T-helper 1 cell treated with Interleukin-12 subunit alpha and Interleukin-12 subunit beta and Interleukin-4 antibody, amounts not matched to agents 30 ng/mL and 1 ng/mL, for 36 hours (primary cell): ENCODE measurements at regions not wholly inside any gene's neighbourhood (a gene's known extent, or its start where the extent isn't known, plus 50 kb on each side); places are given as distances from the start of the nearest gene placed in this dataset.
"Not testable (repeated sequence)": the region's sequence is repeated elsewhere in the genome, so short reads cannot be mapped to it uniquely, and the experiment has no call there.

Source experiments
- intact Hi-C: fragments of 100-400 bp; cut with micrococcal nuclease; formaldehyde crosslinking; loops from one replicate; pipeline ENCODE4 v1.15.1; 2024

DNA sequence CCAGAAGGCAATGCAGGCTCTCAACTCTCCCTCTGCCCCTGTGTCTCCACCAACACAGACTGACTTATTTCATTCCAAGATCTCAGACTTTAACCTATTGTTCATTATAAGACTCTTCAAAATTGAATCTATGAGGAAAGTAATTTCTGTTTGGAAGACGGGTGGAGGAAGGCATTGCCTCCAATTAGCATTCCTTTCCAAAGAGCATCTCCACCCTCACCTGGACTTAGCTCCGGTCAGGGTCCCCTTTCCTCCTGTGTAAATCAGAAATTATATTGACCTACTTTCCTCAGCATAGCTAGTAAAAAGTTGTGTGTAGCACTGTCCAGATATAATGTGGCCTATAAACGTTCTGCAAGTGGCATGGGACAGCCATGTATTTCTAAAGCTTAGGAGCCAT lies 230.4 kb upstream of the ACVR2A start:
- intact Hi-C loops: loop anchor here (1.0 kb wide), 1 partner anchor 110 kb away; no protein-coding TSS in a partner anchor

DNA sequence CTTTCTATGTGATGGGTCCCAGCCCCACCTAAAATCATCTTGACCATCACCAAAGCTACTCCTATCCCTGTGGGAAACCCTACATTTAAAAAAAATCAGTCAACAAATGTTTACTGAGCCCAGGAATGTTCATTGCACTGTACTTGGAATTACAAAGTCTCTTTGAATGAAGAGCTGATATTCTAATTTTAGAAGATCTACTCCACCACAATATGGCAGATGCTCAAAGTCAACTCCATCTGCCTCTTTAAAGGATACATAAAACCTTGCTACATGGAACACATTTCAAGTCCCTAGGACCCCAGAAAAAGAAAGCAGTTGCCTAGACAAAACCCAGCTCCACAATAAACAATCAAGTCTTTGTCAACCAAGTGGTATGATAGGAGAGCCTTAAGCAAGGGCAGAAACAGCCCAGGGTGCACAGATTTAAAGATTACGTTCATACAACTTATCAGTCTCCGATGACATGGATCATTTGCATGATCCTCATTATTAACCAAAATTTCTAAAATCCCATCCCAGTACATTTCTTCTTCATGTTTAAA lies 234.3 kb upstream of the ACVR2A start:
- intact Hi-C loops: no loop called here

DNA sequence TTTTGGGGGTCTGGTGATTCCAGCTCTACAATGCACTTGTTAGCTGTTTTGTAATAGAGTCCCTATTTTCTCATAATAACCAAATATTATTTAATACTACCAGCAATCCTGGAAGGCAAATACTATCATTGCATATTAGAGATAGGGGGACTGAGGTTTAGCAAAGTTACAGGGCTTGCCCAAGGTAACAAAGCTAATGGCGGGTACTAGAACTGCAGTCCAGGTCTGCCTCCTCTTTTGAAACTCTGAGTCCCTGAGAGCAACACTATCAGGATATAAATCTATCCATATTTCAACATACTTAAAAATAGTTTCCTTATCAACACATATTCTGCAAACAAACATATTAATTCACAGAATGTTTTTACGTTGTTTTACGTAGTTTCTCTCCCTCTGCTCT lies 235.5 kb upstream of the ACVR2A start:
- intact Hi-C loops: no loop called here

DNA sequence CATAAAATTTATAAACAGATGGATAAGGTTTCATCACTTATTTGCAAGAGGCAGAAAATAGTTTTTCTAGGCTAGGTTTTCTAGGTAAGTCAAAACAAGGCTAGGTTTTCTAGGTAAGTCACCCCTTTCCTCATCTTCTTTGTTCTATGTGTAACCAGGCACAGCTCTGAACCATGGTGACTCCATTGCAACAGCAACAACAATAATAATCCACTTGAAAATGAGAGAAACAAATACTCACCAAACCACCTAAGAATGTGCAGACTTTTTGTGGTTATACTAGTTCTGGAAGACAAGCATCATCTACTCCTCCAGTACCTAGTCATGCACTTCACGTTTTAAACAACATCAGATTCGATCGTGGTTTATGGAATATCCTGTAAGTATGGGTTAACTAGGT lies 237.4 kb upstream of the ACVR2A start:
- intact Hi-C loops: no loop called here

DNA sequence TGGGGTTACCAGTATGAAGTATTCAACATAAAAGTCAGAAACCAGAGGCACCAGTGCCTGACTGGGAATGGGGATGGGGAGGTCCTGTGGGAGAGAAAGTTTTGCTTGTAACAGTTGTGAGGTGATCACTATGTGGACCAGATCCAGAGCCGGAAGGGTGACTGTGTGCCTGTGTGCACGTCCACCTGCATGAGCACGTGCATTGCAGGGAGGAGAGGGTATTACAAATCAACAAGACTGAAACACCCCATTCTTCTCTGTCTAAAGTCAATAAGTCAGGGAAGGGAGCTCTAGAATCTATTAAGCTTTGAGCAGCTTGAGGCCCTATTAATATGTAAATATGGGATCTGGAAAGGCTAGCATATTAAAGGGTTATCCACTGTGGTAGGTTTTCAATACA lies 241.0 kb upstream of the ACVR2A start:
- intact Hi-C loops: no loop called here

DNA sequence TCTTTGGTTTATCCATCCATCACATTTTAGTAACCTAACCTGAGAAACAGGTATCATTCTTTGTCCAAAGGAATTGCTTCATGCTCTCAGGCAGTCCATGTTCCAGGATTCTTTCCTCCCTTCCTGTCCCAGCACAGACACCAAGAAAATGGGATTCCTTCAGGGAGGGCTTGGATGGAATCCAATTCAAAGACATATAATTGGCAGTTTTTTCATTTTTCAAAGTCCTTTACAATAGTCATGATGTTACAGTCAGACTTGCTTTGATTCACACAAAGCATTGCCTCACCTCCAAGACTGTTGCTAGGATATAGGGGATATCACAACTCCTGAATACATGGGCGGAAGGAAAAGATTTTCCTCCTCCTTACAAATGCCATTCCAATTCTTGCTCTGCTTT lies 241.4 kb upstream of the ACVR2A start:
- intact Hi-C loops: no loop called here

DNA sequence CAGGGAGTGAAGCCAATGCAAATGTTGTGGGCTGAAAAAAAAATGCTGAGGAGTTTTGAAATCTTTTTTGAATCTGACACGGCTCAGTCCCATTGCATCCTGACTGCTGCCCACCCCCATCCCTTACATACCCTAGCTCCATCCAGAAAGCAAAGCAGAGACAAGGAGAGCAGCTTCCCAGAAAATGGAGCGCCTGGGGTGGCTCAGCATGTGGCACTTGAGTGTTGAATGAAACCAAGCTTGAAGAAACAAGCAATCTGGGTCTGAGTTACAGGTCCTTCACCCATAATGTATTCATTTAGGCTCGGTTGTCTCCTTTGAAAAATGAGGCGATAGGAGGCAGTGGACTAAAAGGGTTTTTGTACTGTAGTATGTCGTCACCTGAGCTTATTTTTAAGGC lies 244.2 kb upstream of the ACVR2A start:
- intact Hi-C loops: no loop called here

DNA sequence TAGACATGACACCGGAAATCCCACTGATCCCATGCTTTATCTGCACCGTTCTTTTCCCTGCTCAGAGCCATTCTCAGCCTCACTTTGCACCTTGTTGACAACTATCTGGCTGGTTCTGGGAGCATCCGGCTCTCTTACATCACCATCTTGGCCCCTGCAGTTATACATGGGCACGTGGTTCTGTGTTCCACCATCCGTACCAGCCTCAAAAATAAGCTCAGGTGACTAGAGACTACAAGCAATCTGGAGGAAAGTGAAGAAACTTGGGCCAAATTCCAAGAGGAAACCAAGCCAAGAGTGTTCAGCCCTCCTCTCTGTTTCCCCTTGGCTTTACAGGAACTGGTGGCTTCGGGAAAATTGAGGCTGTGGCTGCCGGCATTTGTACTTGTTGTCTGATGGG lies 244.6 kb upstream of the ACVR2A start:
- intact Hi-C loops: no loop called here

DNA sequence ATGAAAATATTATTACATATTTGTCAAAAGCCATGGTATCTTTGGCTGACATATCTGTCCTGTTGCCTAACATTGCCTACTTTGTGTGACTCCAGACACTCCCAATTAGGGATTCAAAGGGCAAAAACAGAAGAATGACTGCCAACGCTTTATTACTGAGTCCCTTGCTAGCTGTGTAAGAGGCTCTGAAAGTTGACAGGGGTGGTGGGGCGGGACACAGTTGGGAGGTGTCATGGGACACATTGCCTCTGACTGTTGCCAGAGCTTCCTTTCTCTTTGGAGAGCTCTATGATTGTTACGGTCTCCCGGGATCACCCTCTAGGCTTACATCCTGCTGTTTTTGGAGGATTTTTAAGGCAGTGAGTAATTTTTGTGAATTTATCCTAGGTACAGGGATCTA lies 249.6 kb upstream of the ACVR2A start:
- intact Hi-C loops: no loop called here

DNA sequence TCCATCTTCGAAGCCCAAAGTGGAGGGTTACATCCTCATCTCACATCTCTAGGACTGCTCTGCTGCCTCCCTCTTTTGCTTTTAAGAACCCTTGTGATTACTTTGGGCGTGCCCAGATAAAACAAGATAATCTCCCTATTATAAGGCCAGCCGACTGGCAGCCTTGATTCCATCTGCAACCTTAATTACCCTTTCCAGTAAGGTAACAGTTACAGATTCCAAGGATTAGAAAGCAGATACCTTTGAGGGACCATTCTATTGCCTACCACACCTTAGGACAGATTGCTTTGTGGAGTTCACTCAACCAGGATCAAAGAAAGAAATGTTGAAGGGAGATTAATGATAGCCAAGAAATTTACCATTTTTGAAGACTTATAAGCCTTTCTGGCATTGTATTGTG lies 250.8 kb upstream of the ACVR2A start:
- intact Hi-C loops: no loop called here

DNA sequence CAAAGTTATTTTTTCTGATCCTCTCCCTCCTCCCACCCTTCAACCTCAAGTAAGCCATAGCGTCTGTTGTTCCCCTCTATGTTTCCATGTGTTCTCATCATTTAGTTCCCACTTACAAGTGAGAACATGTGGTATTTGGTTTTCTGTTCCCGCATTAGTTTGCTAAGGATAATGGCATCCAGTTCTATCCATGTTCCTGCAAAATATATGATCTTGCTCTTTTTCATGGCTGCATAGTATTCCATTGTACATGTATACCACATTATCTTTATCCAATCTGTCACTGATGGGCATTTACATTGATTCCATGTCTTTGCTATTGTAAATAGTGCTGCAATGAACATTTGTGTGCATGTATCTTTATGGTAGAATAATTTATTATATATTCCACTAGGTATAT lies 252.0 kb upstream of the ACVR2A start:
- intact Hi-C loops: not testable (repeated sequence)

DNA sequence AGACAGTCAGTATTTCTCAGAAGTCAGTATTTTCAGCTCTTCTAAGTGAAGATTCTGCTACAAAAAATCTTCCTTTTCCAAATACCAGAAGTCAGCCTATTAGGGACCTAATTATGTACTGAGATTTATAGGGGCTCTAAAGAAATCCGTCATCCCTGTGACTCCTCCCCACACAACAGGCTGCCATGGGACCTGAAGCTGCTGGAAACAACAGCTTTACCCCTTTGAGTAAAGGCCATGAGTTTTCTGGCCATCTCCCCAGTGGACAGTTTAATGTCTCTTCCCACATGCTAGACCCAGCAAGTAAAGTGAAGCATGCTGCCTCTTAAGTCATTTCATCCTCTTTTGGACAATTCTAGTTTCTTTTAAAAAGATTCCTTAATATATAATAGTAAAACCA lies 255.7 kb upstream of the ACVR2A start:
- intact Hi-C loops: no loop called here

DNA sequence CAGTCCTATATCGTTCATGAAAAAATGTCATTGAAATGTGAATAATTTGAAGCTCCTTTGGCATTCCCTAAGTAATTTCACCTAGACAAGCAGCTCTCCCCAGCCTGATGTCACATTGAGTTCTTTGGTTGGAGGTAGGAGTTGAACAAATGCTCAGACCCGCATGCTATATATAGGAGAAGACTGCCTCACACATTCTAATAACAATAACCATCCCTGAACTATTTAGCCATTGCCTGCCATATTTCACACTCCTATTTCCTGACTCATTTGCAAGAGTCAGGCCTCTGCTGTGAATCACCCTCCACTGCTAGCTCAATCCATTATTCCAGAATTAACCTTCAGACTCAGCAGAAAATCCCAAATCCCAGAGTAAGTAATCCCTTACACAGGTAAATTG lies 256.6 kb upstream of the ACVR2A start:
- intact Hi-C loops: no loop called here

DNA sequence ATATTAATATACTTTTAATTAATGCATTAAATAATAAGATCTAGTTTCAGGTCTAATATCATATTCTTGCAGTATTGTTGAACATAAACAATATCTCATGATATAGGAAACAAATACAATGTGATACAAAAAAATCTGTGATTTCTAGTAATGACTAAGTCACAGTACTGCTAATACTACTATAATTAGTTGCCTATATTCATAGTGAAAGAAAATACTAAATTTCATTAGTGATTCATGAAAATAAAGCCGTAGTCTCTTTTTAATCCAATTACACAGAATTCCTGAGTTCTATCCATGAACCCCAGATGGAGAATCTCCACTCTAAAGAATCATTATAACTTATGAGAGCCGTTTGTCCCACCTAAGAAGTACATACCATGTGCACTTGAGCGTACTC lies 266.3 kb upstream of the ACVR2A start:
- intact Hi-C loops: no loop called here

DNA sequence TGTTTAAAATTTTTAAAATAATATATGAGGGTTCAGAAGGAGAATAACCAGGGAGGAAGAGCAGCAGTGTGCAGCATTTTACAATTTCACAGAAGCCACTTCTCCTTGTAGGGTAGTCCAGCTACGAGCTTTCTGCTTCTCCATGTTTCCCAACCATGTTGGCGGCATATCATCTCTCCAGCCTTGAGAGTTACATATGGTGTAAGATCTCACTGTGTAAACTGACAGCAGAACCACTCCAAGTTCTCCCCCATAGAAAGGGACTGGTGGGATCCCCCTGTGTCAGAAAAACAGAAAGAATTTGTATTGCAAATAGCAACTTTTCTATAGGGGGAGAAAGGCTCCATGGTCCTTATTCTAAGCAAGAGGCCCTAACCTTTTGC lies 266.8 kb upstream of the ACVR2A start:
- intact Hi-C loops: no loop called here

DNA sequence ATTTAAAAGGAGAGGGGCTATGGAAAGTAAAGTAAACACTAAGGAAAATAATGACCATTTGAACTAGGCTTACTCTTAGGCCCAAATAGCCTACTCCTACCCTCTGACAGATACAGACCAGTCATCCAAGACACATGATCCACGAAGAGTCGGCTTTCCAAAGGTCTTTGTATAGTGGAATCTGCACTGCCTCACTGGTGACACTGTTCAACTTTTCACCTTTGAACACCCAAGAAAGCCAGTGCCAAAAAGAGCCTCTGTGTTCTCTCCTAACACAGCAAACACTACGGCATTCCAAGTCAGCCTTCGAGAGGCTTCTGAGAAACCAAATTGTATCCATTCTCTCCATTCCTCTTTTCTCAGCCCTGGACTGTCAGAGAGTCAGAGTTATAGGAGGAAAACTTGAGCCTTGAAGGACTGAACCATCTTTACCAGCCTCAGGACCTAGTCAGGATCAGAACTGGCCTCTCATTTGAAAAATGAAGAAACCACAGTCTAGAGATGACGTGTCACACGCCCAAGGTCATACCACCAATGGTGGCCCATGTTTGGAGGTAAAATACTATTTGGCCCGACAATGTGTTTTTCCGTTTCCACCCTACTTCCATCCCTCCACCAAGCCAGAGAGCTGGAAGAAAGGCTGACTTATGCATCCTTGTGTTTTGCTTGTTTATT lies 267.4 kb upstream of the ACVR2A start:
- intact Hi-C loops: no loop called here

DNA sequence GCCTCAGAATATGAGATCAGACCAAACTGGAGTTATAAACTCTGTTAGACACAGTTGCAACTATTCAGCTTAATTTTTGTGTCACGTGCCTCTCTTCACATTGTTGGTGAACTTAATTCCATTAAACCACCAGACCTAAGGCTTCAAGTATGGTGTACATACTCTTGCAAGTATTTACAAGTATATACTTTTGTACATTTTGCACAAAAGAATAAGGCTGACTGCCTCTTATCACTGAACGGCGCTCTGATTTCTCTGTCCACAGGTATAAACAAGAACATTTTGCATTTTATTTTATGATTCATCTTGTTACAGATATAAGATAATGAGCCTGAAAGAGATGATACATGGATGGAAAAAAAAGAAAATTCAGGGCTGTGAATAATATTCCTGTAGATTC lies 269.7 kb upstream of the ACVR2A start:
- intact Hi-C loops: no loop called here

DNA sequence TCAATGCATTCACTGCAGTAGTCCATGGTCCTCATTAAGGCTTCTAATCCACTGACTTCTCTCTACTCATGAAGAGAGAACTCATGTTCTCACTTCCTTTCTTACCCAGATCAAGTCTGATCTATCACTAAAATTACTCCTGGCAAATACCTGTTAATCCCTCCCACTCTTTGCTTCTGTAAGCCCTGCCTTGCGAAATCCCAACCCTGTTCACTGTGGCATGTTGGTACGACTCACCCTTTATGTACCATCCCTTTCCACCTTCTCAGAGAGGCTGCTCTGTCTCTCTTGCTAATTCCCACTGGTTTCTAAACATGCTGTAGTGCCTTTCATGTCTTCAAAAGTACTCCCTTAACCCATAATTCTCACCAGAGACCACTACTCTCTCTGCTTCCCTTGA lies 272.2 kb upstream of the ACVR2A start:
- intact Hi-C loops: no loop called here

DNA sequence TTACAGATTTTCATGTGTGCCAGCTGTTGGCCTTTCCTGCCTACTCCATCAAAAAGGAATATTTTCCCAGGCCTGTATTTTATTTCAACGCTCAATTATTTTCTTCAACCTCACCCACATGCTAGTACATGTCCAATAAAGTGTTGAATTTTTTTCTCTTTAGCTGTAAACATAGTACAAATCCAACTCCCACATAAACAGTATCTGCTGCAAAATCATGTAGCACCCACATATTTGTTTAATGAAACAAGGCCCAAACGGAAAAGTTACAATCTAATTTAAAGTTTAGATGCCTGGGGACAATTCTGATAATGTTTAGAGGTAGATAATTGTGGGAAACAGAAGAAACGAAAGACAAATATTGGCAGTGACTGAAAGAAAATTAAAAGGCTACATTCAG lies 275.4 kb upstream of the ACVR2A start:
- intact Hi-C loops: no loop called here

DNA sequence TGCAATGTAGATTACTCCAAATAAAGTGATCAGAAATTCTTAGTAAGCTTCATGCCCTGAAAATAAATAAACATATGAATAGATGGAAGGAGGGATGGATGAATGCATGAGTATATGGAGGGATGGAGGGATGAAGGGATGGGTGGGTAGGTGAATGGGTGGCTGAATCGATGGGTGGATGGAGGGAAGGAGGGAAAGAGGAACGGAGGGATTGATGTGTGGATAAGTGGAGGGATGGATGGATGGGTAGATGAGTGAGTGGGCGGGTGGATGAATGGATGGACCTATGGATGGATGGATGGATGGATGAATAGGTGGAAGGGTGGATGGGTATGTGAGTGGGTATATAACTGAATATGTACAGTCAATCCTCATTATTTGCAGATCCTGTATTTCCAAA lies 276.7 kb upstream of the ACVR2A start:
- intact Hi-C loops: no loop called here

DNA sequence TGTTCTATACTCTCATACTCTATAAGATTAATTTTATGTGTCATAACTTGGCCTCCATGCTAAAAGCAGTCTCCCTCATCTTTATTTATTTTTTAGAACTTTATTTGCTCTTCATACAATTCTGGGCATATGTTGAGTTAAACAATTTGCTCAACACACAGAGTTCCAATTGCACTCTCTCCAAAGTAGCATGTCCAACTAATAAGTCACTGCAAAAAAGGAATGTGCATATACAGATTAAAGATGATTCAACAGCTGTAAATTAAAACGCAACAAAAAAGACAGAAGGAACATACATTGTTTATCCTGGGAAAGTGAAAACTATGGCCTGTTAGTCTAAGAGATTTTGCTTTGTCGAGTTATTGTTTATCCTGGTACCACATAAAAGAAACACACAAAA lies 277.7 kb upstream of the ACVR2A start:
- intact Hi-C loops: no loop called here

DNA sequence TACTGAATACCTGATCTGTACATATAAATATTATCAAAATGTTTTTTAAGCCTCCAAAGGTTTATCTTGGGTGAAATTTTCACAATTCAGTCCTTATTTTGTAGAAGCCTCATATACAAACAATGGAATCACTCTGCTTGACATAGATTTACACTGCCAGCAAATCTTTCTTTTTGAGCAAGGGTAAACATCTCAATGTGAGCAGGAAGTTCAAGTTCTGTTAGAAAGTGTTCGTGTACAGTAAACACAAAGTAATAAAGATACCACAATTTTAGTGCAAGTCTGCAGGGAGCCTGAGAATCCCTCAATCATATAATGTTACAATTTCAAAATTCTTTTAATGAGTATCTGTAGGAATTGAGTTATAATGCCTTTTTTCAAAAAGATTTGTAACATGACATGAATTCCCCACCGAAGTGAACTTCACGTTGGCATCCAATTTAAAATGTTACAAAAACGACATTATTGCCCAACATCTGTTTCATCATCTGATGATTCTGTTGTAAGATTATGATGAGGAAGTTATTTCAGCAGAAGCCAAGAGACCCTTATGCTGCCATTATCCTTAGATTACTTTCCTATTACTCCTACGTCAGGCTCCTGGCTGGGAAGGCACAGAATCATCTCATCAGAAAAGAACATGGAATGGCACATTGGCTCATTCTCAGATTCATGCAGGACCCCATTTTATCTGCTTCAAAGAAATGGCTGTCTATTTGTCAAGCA lies 283.9 kb upstream of the ACVR2A start:
- intact Hi-C loops: no loop called here

DNA sequence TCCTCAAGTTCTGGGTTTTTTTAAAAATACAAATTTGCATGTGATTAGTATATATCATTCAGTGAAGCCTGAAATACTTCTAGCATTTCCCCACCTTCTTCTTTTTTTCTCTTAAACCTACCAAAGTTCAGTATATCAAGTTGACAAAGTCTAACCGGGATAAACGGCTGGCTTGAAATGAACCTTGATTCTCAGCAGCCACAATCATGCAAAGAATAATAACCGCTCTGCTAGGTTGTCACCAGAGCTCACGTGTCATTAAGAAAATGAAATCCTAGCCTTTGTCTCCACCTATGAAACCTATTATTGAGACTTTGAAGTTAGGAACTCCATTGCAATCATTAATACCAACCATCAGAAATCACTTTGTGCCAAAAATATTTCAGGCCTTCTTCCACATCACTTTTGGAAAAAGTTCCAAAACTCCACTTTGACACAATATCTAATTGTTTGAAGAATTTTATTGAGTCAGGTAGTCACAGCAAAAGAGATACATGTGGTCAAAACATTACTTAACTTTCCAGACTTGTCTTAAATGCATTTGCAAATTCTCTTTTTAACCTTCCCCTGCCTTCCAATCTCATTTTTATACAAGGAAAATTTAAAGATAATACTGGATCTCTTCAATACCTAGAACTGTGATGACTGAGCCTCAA lies 285.6 kb upstream of the ACVR2A start:
- intact Hi-C loops: no loop called here
